OCI-LY7 (cell line): ENCODE measurements at regions not wholly inside any gene's neighbourhood (a gene's known extent, or its start where the extent isn't known, plus 50 kb on each side); places are given as distances from the start of the nearest gene placed in this dataset.

Source experiments
- CTCF ChIP-seq: fragments of 200-600 bp; sonication (generic); conservative IDR thresholded peaks from 2 replicates; pipeline ENCODE4 v1.5.1; 2014; ENCODE audit warnings: mild to moderate bottlenecking, antibody characterized with exemption, low read length, moderate library complexity, mixed read lengths
- EZH2phosphoT487 ChIP-seq: fragments of 200-600 bp; sonication (generic); IDR thresholded peaks from 2 replicates; pipeline ENCODE4 v1.6.1; 2018; ENCODE audit warnings: low read depth, borderline replicate concordance, mild to moderate bottlenecking, mixed run types, antibody characterized with exemption, low read length, moderate library complexity, mixed read lengths

- TF ChIP-seq CTCF (no peak), EZH2phosphoT487 (no peak)
Observed at GRCh38 chr7:8338206-8338605, 76.2 kb upstream of the ICA1 start.
